ENCODE measurements at regions not wholly inside any gene's neighbourhood (a gene's known extent, or its start where the extent isn't known, plus 50 kb on each side); places are given as distances from the start of the nearest gene placed in this dataset.

GRCh38 chr15:79190093-79190492 lies 92.4 kb upstream of the ANKRD34C start:
- Mint-ChIP-seq H3K27ac (no peak overlapping the region), H3K27me3 (ENCODE audit: insufficient read depth) (peaks cover 28% of the 10 kb centered on the region), H3K4me1 (ENCODE audit: low read depth) (no peaks in the 10 kb centered on the region), H3K36me3 (ENCODE audit: low read depth) (no peaks in the 10 kb centered on the region), H3K4me3 (no peak overlapping the region), H3K9me3 (no peaks in the 10 kb centered on the region)
- no peak for DNase-seq
- no peak for TF ChIP-seq CTCF (IDR thresholded peaks at IDR 0.05)

- H3K4me1 Mint-ChIP-seq (ENCODE audit: low read depth), result no peaks in the 10 kb centered on the region
- H3K4me3 Mint-ChIP-seq, result no peak overlapping the region
- H3K36me3 Mint-ChIP-seq (ENCODE audit: low read depth), result no peaks in the 10 kb centered on the region
- no peak for TF ChIP-seq CTCF (IDR thresholded peaks at IDR 0.05)
- H3K27ac Mint-ChIP-seq, result no peak overlapping the region
- no peaks in the 10 kb centered on the region for H3K9me3 Mint-ChIP-seq
- DNase-seq, result no peak
- peaks cover 18% of the 10 kb centered on the region for H3K27me3 Mint-ChIP-seq (ENCODE audit: insufficient read depth)
These were observed 95.9 kb upstream of the ANKRD34C start for GRCh38 chr15:79186616-79187015.

GRCh38 chr15:79185199-79185598 lies 94.6 kb upstream of the RASGRF1 start:
- no peak overlapping the region for H3K27ac Mint-ChIP-seq
- H3K9me3 Mint-ChIP-seq, result no peaks in the 10 kb centered on the region
- H3K27me3 Mint-ChIP-seq (ENCODE audit: insufficient read depth), result peaks cover 13% of the 10 kb centered on the region
- no peak for DNase-seq
- TF ChIP-seq CTCF (IDR thresholded peaks at IDR 0.05), result no peak
- no peak overlapping the region for H3K4me3 Mint-ChIP-seq
- H3K4me1 Mint-ChIP-seq (ENCODE audit: low read depth), result no peaks in the 10 kb centered on the region
- no peaks in the 10 kb centered on the region for H3K36me3 Mint-ChIP-seq (ENCODE audit: low read depth)

GRCh38 chr15:79184465-79184892 lies 93.9 kb upstream of the RASGRF1 start:
- Mint-ChIP-seq H3K27me3 (ENCODE audit: insufficient read depth) (peaks cover 11% of the 10 kb centered on the region), H3K9me3 (no peaks in the 10 kb centered on the region), H3K27ac (no peak overlapping the region), H3K4me1 (ENCODE audit: low read depth) (peaks cover under 1% of the 10 kb centered on the region; the same call in 1 of the 2 replicates), H3K4me3 (no peak overlapping the region), H3K36me3 (ENCODE audit: low read depth) (no peaks in the 10 kb centered on the region)
- peak; percentile 97 for TF ChIP-seq CTCF (IDR thresholded peaks at IDR 0.05)
- peak; percentile 40 for DNase-seq

- no peak overlapping the region for H3K27ac Mint-ChIP-seq
- no peaks in the 10 kb centered on the region for H3K9me3 Mint-ChIP-seq
- TF ChIP-seq CTCF (IDR thresholded peaks at IDR 0.05), result no peak
- H3K36me3 Mint-ChIP-seq (ENCODE audit: low read depth), result no peaks in the 10 kb centered on the region
- DNase-seq, result no peak
- H3K4me3 Mint-ChIP-seq, result no peak overlapping the region
- H3K27me3 Mint-ChIP-seq (ENCODE audit: insufficient read depth), result peaks cover 24% of the 10 kb centered on the region
- peaks cover 4% of the 10 kb centered on the region; the same call in 1 of the 2 replicates for H3K4me1 Mint-ChIP-seq (ENCODE audit: low read depth)
These were observed 89.7 kb upstream of the RASGRF1 start for GRCh38 chr15:79180318-79180717.

- Mint-ChIP-seq H3K4me1 (ENCODE audit: low read depth) (peaks cover 4% of the 10 kb centered on the region; the same call in 1 of the 2 replicates), H3K27ac (no peak overlapping the region), H3K27me3 (ENCODE audit: insufficient read depth) (peaks cover 25% of the 10 kb centered on the region), H3K36me3 (ENCODE audit: low read depth) (no peaks in the 10 kb centered on the region), H3K9me3 (no peaks in the 10 kb centered on the region), H3K4me3 (no peak overlapping the region)
- TF ChIP-seq CTCF (IDR thresholded peaks at IDR 0.05), result no peak
- DNase-seq, result no peak
These were observed 89.0 kb upstream of the RASGRF1 start for GRCh38 chr15:79179597-79179996.
